Ishikawa (cell line): ENCODE measurements at regions not wholly inside any gene's neighbourhood (a gene's known extent, or its start where the extent isn't known, plus 50 kb on each side); places are given as distances from the start of the nearest gene placed in this dataset.

Experiments
- CREB1 ChIP-seq: IDR thresholded peaks from 2 replicates; pipeline ENCODE4 v1.6.1; 2012; ENCODE audit warnings: low read depth
- NFIC ChIP-seq: IDR thresholded peaks from 2 replicates; pipeline ENCODE4 v1.6.1; 2012
- TAF1 ChIP-seq: IDR thresholded peaks from 2 replicates; pipeline ENCODE4 v1.6.1; 2012; ENCODE audit warnings: low read depth, mild to moderate bottlenecking
- TCF12 ChIP-seq: IDR thresholded peaks from 2 replicates; pipeline ENCODE4 v1.6.1; 2012; ENCODE audit warnings: low read depth
- YY1 ChIP-seq: IDR thresholded peaks from 2 replicates; pipeline ENCODE4 v1.6.1; 2012; ENCODE audit warnings: low read depth
- TF ChIP-seq, protein P1 (sequence below): IDR thresholded peaks from 2 replicates; pipeline ENCODE4 v1.6.1; 2012
- TF ChIP-seq, protein P2 (sequence below): IDR thresholded peaks from 2 replicates; pipeline ENCODE4 v1.6.1; 2012
- TF ChIP-seq, protein P3 (sequence below): IDR thresholded peaks from 2 replicates; pipeline ENCODE4 v1.6.1; 2012; ENCODE audit warnings: low read depth, mild to moderate bottlenecking

DNA sequence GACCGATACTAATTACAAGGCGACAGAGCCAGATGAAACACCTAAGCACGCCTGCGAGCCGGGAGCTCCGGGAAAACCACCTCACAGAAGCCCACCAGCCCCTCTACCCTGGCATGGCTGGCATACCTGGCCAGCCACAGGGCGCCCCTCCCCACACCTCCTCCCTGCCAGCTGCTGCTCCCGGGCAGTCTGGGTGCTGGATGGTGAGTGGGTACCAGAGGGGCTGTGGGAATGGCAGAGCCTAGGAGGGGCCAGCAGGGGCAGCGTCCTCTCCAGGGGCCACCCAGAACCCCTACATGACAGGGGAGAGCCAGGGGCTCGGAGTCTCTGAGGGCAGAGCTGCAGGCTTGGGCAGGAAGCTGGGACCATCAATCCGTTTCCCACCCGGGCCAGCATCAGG lies 58.7 kb upstream of the GPC1 start:
- TF ChIP-seq, protein P1, sequence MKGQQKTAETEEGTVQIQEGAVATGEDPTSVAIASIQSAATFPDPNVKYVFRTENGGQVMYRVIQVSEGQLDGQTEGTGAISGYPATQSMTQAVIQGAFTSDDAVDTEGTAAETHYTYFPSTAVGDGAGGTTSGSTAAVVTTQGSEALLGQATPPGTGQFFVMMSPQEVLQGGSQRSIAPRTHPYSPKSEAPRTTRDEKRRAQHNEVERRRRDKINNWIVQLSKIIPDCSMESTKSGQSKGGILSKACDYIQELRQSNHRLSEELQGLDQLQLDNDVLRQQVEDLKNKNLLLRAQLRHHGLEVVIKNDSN, result no peak
- TF ChIP-seq TCF12, result no peak
- TF ChIP-seq, protein P2, sequence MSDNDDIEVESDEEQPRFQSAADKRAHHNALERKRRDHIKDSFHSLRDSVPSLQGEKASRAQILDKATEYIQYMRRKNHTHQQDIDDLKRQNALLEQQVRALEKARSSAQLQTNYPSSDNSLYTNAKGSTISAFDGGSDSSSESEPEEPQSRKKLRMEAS, result no peak
- TF ChIP-seq TAF1, result no peak
- TF ChIP-seq CREB1, result no peak
- no peak for TF ChIP-seq YY1
- TF ChIP-seq, protein P3, sequence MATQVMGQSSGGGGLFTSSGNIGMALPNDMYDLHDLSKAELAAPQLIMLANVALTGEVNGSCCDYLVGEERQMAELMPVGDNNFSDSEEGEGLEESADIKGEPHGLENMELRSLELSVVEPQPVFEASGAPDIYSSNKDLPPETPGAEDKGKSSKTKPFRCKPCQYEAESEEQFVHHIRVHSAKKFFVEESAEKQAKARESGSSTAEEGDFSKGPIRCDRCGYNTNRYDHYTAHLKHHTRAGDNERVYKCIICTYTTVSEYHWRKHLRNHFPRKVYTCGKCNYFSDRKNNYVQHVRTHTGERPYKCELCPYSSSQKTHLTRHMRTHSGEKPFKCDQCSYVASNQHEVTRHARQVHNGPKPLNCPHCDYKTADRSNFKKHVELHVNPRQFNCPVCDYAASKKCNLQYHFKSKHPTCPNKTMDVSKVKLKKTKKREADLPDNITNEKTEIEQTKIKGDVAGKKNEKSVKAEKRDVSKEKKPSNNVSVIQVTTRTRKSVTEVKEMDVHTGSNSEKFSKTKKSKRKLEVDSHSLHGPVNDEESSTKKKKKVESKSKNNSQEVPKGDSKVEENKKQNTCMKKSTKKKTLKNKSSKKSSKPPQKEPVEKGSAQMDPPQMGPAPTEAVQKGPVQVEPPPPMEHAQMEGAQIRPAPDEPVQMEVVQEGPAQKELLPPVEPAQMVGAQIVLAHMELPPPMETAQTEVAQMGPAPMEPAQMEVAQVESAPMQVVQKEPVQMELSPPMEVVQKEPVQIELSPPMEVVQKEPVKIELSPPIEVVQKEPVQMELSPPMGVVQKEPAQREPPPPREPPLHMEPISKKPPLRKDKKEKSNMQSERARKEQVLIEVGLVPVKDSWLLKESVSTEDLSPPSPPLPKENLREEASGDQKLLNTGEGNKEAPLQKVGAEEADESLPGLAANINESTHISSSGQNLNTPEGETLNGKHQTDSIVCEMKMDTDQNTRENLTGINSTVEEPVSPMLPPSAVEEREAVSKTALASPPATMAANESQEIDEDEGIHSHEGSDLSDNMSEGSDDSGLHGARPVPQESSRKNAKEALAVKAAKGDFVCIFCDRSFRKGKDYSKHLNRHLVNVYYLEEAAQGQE, result no peak
- no peak for TF ChIP-seq NFIC
